GM18511 (cell line): ENCODE measurements at regions not wholly inside any gene's neighbourhood (a gene's known extent, or its start where the extent isn't known, plus 50 kb on each side); places are given as distances from the start of the nearest gene placed in this dataset.

Experiments
- ATAC-seq: cut with Tn5 transposase; IDR thresholded peaks from one replicate; pipeline ENCODE4 v1.9.1; 2021; ENCODE audit warnings: mild to moderate bottlenecking, moderate library complexity; ENCODE audit not compliant: unreplicated experiment

DNA sequence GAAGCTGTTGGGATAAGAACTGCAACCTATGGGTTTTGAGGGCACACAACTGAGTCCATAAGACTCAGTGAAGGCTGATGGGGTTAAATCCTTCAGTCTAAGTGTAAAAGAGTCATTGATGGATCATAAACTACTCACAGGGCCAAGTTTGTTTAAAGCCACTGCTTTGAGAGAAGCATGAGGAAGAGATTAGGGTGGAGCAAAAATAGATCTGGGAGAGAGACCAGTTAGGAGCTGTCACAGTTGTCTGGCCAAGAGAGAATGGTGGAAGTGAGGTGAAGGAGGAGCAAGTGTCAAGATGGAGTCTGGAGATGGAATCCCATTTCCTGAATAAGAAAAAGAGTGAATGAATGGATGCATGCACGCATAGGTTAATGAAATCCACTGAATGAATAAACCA lies 379.1 kb upstream of the CDH11 start:
- no peak for ATAC-seq

DNA sequence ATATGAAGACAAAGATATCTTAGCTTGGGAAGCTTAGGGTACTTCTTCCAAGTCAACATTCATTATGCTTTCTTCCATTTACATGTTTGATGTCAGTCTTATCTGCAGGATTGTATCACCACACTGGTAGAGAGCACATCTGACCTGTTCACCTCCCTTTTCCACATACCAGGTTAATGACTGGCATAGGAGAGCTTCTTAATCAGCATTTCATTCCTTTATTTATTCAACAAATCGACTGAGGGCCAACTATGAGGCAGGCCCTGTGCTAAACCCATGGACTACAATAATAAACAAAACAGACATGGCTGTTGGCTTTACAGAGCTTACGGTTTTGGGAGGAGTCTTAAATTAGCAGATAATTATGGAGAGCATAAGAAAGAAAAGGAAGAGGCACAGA lies 378.1 kb upstream of the CDH11 start:
- ATAC-seq, result no peak

DNA sequence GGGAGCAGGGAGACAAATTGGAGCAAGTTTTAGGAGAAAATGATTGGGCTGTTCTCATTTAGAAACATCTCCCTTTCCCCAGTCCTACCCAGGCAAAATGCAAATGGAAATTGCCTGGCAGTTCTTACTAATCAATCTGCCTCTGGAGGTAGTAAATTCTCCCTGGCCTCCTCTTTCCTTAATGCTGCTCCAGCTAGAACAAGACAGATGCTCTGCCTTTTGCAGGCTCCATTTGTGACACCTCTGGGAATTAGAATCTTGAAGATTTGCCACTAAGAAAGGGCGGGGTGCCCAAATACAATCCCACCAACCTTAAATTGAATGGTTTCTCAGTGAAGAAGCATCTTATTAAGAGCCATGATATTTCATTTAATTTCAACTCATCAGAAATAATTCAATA lies 377.7 kb upstream of the CDH11 start:
- ATAC-seq, result no peak

DNA sequence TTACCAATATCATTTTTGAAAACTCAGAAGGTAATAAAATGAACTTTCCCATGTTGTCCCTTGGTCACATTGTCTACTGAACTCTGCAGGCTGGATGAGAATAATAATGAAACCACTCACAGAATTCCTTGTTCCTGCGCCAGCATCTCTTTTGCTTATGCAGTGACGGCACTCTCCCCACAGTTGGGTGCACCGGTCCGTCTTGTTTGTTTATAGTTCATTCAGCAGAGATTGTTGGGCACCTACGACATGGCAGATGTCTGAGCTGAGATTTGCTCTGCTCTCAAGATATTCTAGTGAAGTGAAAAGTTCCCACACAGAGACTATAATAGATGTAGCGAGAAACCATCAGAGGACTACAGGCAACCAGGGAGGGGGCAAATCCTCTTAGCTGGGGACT lies 375.7 kb upstream of the CDH11 start:
- no peak for ATAC-seq

DNA sequence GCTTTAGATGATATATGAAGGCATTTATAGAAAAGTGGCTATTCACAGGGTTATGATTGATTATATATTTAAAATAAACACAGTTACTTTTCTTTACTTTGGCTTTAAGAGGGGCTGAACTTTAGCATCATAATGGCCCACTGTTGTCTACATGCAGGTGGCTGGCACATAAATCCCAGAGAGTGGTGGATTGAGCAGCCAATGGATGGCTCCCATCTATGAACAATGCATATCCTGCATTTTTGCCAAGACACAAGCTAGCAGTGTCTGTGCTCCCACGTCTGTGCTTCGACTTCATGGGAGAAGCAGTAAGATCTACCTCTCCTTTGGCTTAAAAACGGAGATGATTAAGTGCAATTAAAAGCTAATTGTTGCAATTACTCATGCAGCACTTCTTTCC lies 373.2 kb upstream of the CDH11 start:
- no peak for ATAC-seq

DNA sequence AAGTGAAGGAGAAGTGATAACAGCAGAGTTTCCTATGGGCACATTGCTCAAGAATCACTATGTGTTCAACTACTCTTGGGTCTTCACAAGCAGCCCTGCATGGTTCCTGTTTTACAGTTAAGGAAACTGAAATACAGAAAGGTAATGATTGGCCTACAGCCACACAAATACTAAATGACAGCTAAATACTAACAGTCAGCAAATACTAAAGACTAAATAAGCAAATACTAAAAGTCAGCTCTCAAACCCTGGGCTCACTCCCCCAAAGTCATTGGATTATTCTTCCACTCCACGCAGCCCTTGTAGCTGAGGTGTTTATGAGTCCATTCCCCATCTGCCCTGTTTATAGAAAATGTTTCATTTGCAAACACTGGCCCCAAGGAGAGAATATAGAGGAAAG lies 372.7 kb upstream of the CDH11 start:
- no peak for ATAC-seq

DNA sequence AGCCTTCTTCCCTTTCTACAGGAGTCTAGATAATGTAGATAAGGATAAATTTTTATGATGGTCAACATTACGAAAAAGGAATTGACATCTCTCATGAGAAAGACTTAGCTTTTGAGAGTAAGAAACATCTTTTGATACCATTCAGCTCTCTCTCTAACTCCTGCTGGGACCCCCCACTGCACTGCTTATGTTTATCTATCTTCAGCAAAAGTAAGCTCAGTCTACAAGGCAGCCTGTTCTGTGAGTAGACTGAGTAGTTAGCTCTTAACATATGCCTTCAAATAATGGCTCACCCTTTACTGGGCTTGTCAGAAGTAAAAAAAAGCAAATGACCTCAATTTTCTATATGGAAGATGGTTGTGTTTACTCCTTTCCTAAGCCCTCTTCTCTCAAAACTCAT lies 372.2 kb upstream of the CDH11 start:
- ATAC-seq, result no peak

DNA sequence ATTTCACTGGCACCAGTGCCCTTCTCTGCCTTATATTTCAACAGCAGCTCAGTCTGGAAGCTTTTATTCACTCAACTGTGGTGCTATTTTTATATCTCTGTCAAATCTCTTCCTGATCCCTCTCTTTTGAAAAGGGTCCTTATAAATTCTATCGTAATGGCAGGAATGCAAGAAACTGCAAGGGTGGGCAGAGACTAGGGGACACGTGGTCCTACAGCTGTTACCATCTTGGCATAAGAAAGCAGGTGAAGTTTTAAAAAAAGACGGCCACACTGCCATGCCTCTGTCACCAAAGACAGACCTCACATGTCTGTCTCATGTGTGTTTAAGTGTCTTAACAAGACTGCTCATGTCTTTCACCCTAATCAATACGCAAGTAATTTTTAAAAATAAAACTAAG lies 368.4 kb upstream of the CDH11 start:
- no peak for ATAC-seq

DNA sequence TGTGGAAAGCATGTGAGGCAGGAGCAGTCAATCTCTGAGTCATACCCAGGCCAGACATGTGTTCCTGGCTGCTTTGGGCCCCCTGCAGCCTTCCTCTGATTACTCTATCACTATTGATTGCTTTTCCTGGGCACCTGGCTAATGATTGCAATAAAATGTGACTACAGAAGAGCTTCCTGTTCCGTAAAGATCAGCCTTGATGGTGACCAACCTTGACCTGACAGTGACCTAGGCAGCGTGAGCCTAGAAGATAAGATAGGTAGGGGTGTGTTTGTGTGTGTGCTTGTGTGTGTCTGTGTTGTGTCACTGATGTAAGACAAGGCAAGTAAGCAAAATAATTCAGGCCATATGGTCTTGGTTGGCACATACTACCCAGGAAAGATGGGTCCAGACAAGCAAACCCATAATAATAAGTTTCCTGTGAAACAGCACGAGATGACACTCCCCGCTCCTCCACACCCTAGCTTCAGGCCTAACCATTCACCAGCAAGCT lies 367.7 kb upstream of the CDH11 start:
- no peak for ATAC-seq

DNA sequence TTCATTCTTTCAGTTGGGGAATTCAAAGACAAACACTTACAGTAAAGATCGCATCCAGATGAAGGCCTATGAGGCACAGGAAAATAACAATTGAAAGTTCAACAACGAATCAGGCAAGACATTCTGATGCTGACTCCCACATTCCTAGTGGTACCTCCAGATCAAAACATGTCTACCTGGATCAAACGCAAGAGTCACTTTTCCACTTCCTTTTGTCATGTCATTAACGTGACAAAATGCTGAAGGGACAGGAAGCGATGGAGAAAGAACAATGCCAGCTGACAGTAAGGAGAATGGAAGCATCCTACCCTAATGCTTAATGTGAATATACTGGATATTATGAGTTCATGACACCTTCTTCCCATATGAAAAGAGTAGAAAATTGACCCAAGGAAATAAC lies 365.4 kb upstream of the CDH11 start:
- ATAC-seq, result no peak

DNA sequence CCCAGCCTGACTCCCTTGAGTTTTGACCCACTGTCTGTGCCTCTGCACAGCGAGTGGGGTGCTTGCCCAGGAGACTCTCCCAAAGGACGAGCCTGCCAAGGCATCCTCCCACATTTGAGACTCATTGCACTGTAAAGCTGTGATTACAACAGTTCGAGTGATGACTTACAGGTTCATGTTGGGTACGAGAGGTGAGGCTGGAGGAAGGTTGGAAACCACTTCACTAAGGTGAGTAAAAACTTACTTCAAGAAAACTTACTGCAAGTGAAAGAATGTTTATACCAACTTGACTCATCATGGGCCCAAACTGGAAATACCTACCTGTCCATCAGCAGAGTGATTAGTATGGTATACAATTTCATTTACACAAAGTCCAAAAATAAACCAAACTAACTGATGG lies 360.1 kb upstream of the CDH11 start:
- ATAC-seq, result no peak

DNA sequence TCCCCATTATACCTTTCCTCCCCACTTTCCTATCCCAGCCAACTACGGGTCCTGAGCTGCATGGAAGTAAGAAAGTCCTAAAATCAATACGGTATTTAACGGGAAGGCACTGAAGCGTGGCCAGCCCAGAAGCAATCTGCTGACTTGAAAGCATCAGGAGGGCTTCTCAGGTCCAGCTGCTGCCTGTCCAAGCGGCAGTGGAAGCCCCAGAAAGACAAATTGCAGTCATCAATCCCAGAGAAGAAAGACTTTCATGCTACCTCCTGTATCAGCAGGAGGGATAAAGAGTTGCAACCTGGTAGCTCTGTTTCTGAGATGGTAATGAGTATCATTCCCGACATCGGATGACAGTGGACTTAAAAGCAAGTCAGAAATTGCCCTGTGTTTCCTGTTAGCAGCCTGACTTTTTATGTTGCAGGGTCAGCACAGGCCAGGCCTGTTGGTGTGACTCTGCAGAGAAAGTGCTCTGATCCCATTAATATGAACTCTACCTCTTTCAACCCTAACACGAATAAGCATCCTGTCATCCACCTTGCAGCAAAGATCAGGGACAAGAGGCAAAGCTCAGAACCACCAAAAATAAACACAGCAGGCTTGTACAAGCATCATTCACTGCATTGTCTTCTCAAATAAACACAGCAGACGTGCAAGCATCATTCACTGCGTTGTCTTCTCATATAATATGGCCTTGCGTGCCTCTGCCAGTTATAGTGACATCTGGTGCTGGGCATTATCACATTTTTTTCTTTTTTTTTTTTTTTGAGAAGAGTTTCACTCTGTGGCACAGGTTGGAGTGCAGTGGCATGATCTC lies 358.6 kb upstream of the CDH11 start:
- ATAC-seq, result no peak

DNA sequence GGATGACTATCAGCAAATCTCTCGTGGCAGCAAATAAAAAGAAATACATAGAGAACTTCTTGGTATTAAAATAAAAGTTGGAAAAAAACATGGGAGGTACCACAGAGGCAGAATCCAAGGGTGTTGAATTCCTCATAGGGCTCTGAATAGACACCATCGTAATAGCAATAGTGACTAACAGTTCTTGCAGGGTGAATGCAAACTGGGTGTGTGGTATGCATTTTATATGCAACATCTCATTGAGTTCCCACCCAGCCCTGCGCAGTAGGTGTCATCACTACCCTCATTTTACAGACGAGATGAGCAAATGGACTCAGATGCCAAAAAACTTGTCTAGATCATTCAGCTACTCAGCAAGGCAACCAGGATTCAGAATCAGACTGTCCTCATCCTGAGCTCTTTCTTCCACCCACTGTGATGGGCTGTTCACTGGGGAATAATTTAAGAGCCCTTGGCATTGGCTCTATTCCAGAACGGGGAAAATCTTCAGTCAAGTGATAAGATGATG lies 354.6 kb upstream of the CDH11 start:
- ATAC-seq, result no peak

DNA sequence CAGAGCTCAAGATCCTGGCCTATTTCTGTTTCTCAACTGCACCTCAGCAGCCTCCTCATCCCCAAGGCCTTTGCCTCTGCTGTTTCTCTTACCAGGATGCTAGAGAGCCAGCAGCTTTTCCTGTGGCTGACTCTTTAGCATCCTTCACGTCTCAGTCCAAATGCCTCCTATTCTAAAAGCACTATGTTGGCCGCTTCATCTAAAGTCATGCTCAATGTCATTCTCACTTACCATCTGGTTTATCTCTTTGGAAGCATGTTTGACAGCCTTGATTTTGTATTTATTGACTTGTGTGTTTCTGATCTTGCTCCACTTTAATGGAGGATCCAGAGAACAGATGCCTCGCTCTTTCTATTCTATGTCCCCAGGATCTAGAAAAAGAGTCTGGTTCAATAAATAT lies 351.8 kb upstream of the CDH11 start:
- no peak for ATAC-seq

DNA sequence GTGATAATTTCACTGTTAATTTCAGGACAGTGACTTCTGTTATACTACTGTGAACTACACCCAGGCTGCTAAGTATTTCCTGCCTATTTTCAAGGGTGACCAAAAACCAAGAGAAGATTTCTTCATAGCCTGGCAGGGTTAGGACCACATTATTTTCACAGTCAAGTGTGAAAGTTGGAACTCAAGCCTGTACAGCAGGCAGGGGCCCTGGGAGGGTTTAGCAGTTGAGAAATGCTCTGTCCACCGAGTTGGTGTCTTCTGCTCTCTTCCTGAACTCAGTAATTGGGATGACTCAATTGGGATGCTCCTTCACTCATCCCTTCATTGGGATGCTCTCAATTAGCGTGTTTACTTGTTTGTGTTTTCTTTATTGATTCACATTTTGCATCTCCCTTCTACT lies 347.3 kb upstream of the CDH11 start:
- no peak for ATAC-seq

DNA sequence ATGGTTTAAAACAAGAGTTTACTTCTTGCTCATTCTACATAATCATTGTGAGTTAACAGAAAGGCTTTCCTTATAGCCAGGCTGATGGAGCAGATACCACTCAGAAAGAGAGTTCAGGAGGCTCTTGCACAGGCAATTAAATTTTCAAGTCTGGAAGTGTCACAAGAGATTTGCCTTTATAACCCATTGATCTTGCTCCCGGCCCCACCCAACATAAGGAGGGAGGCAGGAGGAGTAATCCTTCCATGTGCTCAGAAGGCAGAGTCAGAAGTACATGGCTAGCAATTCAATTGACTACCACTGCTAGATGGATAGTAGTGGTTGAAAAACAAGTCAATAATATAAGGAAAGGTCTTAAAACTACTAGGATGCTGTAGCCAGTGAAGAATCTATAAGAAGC lies 346.3 kb upstream of the CDH11 start:
- no peak for ATAC-seq

DNA sequence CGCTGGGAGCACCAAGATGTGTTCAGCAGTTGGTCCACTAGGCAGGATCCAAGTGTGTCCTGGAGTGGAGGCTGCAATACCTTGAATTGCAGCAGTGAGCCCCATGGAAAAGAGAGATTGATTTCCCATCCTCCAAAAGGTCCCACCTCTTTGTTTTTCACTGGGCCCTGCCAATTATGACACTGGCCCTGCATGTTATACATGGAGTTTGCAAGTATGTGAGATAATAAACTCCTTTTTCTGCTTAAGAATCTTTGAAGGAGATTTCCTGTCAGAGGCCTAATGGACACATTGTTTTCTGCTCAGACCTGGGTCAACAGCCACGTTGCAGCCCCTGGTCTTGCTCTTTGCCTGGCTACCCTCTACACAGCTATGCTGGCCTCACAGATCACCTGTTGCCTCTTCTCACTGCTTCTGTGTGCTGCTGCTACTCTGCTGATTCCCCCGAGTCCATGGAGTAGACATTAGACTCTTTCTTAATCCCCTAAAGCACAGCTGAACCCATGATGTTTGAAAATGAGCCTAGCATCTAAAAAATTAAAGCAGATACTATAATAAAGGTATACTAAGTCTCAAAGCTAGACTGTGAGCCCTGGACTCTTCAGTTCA lies 341.9 kb upstream of the CDH11 start:
- ATAC-seq, result no peak

DNA sequence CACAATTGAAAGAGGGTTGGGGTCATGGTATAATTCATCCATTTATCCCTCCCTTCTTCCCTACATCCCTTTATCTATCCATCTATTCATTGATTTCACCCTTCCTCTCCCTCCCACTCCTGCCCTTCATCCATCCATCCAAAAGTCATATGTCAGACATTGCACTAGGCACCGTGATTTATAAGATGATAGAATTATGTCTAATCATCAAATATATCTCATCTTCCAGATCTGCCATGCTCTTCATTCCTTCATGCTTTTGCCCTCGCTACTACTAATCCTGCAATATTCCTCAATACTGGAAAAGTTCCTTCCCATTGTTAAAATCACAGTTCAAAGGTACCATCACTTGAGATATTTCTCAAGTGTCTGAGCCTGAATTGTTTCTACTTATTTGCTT lies 335.2 kb upstream of the CDH11 start:
- no peak for ATAC-seq

DNA sequence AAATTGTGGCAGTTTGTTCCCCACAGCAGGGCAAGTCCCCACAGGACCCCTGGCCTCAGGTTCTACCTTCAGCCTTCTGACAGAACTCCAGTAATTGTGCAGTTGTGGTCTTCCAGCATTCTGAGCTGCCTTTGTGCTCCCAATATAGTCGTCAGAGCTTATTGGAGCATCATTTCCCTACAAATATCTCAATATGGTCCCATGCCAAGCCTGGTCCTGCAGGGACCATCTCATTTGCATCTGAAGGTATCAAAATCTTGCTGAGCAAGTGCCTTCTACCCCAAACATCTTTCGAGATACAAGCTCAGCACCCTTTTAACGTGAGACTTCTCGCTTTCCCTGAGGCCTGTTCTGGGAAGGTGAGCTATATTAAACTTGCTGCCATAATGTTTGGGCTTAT lies 333.9 kb upstream of the CDH11 start:
- ATAC-seq, result no peak

DNA sequence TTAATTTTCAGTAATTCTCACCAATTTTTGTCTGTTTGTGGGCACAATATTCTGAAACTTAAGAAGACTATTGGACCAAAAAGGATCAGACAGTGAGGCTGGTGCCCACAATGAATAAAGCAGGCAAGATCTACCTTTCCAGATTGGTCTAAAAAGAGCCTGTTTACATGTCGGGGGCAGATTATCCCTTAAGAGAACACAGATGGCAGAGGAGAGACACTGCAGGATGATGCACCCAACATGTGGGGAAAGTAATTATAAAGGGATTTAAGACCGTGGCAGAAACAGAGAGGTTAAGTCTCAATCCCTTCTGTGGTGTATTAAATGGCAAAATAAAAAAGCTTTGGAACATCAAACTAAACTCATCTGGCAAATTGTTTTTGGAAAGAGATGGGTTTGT lies 331.8 kb upstream of the CDH11 start:
- no peak for ATAC-seq

DNA sequence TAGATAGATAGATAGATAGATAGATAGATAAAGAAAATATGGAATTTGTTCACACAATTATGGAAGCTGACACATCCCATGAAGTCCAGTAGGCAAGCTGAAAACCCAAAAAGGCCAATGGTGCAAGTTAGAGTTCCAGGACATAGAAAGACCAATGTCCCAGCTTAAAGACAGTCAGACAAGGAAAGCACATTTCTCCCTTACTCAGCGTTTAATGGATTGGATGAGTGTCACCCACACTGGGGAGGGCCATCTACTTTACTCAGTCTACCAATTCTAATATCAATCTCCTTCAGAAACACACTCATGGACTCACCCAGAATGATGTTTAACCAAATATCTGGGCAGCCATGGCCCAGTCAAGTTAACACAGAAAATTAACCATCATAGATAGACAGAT lies 327.7 kb upstream of the CDH11 start:
- ATAC-seq, result no peak

DNA sequence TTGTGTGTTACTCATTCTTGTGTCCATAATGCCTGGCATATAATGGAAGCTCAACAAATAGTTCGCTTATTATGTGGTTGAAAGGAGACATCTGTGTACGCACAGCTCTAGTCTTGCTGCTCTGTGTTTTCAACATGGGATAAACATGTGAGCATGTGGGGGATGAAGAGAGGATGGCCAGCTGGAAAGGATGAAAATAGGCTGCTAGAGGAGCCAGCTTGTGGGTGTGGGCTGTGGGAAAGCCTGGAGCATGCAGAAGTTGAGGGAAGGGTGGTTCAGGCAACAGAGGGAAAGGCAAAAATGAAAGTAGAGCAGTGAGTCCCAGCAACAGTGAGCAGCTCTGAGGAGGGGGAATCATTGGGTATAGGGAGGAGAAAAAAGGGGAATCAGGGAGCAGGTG lies 324.6 kb upstream of the CDH11 start:
- ATAC-seq, result no peak
